NCI-H1417 (cell line): ENCODE measurements at regions not wholly inside any gene's neighbourhood (a gene's known extent, or its start where the extent isn't known, plus 50 kb on each side); places are given as distances from the start of the nearest gene placed in this dataset.

ENCODE experiments used
- DNase-seq, 3 experiments: peaks; one replicate each; lab custom pipeline; 2025; lab: John Stamatoyannopoulos, UW

GRCh38 chr4:20641976-20642375 lies 58.3 kb upstream of the PACRGL start:
- peak in 1 of 3 experiments; percentile 25 for DNase-seq

GRCh38 chr4:20643631-20644030 lies 56.6 kb upstream of the PACRGL start:
- no peak for DNase-seq

DNA sequence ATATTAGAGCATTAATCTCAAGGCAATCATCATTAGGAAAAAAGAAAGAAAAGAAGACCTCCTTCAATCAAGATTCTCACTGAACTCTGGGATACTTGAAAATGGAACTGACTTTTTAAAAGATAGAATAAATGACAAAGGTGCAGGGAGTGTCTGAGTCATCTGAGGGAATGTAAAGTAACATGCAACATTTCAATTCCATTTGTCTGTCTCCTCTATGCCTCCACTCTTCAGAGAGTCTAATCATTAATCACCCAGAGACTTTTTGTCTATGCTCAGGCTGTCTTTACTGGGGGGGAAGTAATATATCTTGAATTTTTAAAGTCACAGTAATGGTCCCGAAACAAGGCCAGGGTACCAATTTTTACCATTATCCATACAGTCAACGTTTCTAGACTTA lies 55.0 kb upstream of the PACRGL start:
- DNase-seq, result no peak

- no peak for DNase-seq
Measured at GRCh38 chr4:20646287-20646686, 54.0 kb upstream of the PACRGL start.
